ENCODE measurements at regions not wholly inside any gene's neighbourhood (a gene's known extent, or its start where the extent isn't known, plus 50 kb on each side); places are given as distances from the start of the nearest gene placed in this dataset.

DNA sequence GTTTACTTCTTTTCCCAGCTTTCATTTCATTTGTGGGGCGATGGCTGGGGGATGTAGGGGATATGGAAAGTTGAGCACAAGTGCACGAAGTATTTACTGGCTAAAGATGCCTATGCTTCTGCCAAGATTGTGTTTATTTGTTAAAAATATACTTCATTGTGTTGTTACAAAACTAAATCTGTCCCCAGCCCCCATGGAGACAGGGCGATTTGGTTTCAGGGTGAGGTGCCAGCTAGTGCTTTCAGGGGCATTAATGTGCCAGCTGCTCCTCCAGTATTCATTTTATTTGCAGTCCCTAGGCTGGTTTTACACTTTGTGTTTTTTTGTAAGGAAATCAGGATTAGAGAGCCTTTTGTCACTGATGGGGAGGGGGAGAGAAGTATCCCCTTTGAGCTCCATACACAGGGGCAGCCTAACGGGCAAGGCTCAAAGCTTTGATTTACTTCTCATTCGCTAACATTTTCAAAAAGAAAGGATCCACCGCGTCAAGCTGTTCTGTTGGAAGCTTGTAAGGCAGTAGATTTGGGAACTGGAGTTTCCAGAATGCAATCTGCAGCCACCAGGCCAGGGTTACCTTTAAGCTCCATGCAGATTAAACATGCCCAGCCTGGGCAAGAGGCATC is 198.7 kb upstream of the PLEKHG7 start:
- ChIA-PET POLR2A (interaction anchor here (0.6 to 1.1 kb wide), 3 partner anchors 10 to 30 kb away, joined by 3 to 4 read pairs (median 3); no protein-coding TSS in a partner anchor), CTCF (interaction anchor here (0.6 to 1.4 kb wide), 3 partner anchors 10 to 31 kb away, joined by 3 to 4 read pairs (median 3); no protein-coding TSS in a partner anchor)
- Mint-ChIP-seq H3K4me1 (ENCODE audit: insufficient read depth, unreplicated experiment) (peaks cover 24% of the 10 kb centered on the region), H3K4me3 (ENCODE audit: unreplicated experiment) (no peak overlapping the region), H3K27ac (ENCODE audit: low read depth, unreplicated experiment) (no peak overlapping the region), H3K9me3 (ENCODE audit: unreplicated experiment) (no peaks in the 10 kb centered on the region), H3K27me3 (ENCODE audit: insufficient read depth, unreplicated experiment) (no peaks in the 10 kb centered on the region), H3K36me3 (ENCODE audit: insufficient read depth, unreplicated experiment) (peaks cover 7% of the 10 kb centered on the region)
- BruUV-seq (replicated peaks), result no TSS peak
- intact Hi-C loops (cut with micrococcal nuclease), result no loop called here
- TF ChIP-seq, protein P1, sequence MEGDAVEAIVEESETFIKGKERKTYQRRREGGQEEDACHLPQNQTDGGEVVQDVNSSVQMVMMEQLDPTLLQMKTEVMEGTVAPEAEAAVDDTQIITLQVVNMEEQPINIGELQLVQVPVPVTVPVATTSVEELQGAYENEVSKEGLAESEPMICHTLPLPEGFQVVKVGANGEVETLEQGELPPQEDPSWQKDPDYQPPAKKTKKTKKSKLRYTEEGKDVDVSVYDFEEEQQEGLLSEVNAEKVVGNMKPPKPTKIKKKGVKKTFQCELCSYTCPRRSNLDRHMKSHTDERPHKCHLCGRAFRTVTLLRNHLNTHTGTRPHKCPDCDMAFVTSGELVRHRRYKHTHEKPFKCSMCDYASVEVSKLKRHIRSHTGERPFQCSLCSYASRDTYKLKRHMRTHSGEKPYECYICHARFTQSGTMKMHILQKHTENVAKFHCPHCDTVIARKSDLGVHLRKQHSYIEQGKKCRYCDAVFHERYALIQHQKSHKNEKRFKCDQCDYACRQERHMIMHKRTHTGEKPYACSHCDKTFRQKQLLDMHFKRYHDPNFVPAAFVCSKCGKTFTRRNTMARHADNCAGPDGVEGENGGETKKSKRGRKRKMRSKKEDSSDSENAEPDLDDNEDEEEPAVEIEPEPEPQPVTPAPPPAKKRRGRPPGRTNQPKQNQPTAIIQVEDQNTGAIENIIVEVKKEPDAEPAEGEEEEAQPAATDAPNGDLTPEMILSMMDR (IDR thresholded peaks at IDR 0.05; ENCODE audit: unreplicated experiment), result no peak
- no peak for DNase-seq (ENCODE audit: unreplicated experiment)

DNA sequence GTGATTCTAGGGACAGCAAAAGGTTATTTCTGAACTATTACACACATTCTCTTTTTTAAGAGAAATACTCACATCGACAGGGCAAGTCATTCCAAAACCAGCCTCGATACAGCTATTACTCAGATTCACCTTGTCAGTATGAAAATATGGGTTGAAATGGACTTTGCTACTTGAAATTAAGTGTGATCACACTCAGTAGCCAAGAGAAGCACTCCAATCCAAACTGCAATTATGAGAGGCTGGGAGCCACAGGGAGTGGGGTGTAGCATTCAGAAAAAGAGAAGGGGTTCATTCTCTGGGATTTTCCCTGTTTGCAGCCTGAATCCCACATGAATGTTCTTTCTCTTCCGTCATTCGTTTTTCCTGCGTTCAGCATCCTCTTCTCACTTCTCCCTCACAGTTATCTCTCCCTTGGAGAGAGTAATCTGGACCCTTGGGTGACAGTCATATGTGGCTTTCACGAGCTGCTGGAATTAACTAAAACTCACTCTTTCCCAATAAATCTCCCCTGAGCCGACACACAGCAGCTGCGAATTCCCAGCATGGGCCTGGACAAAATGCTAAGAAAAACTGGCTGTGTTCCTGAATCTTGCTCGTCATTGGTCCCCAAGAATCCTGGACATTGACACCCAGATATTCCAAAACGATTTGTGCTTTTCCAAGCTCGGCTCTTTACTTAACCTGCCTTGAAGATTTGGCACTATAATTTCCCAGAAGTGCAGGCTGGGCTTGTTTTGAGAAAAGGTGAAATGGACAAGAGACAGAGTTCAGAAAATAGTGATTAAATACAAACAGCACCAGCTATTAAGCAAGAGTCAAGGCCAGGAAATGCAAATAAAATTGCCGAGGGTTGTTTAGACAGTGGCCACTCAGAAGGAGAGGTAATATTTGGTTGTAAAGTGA is 199.5 kb upstream of the PLEKHG7 start:
- no TSS peak for BruUV-seq (replicated peaks)
- TF ChIP-seq, protein P1 (IDR thresholded peaks at IDR 0.05; ENCODE audit: unreplicated experiment), result no peak
- Mint-ChIP-seq H3K27me3 (ENCODE audit: insufficient read depth, unreplicated experiment) (no peaks in the 10 kb centered on the region), H3K4me3 (ENCODE audit: unreplicated experiment) (no peak overlapping the region), H3K36me3 (ENCODE audit: insufficient read depth, unreplicated experiment) (peaks cover 7% of the 10 kb centered on the region), H3K4me1 (ENCODE audit: insufficient read depth, unreplicated experiment) (peaks cover 16% of the 10 kb centered on the region), H3K27ac (ENCODE audit: low read depth, unreplicated experiment) (no peak overlapping the region), H3K9me3 (ENCODE audit: unreplicated experiment) (no peaks in the 10 kb centered on the region)
- ChIA-PET CTCF (interaction anchor here (0.6 to 1.4 kb wide), 6 partner anchors 8 to 113 kb away, joined by 3 to 5 read pairs (median 3); no protein-coding TSS in a partner anchor), POLR2A (interaction anchor here (0.5 to 2.1 kb wide), 4 partner anchors 9 to 877 kb away, joined by 3 to 7 read pairs (median 4); no protein-coding TSS in a partner anchor)
- intact Hi-C loops (cut with micrococcal nuclease), result no loop called here
- DNase-seq (ENCODE audit: unreplicated experiment), result no peak

DNA sequence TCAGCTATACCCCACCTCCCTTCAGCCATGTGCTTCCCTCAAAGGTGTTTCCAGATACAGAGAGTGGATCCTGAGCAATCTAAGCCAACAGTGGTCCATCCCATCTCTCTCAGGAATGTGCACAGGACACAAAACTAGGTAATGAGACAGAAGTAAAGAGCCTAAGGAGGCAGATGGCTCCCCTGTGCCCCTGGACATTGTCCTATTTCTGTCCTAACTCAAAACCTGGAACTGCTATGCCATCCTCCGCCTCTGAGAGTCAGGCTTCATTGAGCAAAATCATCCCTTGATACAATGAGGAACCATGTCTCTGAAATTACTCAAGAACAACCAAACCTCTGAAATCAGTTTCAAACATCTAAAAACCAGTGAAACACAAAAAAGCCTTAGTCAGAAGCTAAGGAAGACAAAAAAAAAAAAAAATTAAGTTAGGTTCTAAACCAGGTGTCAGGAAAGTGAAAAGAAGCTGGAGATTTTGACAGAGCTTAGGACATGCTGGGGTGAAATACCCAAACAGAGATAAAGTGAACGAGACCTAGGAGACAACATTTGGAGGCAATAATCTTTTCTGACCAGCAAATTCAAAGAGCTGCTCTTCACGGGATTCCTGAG is 200.3 kb upstream of the PLEKHG7 start:
- BruUV-seq (replicated peaks), result no TSS peak
- intact Hi-C loops (cut with micrococcal nuclease), result loop anchor here (1.0 kb wide), 1 partner anchor 68 kb away; no protein-coding TSS in a partner anchor
- H3K36me3 Mint-ChIP-seq (ENCODE audit: insufficient read depth, unreplicated experiment), result peaks cover 7% of the 10 kb centered on the region
- ChIA-PET POLR2A (interaction anchor here (0.5 to 2.1 kb wide), 2 partner anchors 13 to 878 kb away, joined by 4 to 7 read pairs; no protein-coding TSS in a partner anchor), CTCF (interaction anchor here (0.8 to 1.4 kb wide), 4 partner anchors 8 to 114 kb away, joined by 3 to 5 read pairs (median 4); no protein-coding TSS in a partner anchor)
- no peak overlapping the region for H3K27ac Mint-ChIP-seq (ENCODE audit: low read depth, unreplicated experiment)
- no peak overlapping the region for H3K4me3 Mint-ChIP-seq (ENCODE audit: unreplicated experiment)
- H3K4me1 Mint-ChIP-seq (ENCODE audit: insufficient read depth, unreplicated experiment), result peaks cover 12% of the 10 kb centered on the region
- H3K27me3 Mint-ChIP-seq (ENCODE audit: insufficient read depth, unreplicated experiment), result no peaks in the 10 kb centered on the region
- DNase-seq (ENCODE audit: unreplicated experiment), result peak; percentile 24
- TF ChIP-seq, protein P1 (IDR thresholded peaks at IDR 0.05; ENCODE audit: unreplicated experiment), result no peak
- no peaks in the 10 kb centered on the region for H3K9me3 Mint-ChIP-seq (ENCODE audit: unreplicated experiment)

DNA sequence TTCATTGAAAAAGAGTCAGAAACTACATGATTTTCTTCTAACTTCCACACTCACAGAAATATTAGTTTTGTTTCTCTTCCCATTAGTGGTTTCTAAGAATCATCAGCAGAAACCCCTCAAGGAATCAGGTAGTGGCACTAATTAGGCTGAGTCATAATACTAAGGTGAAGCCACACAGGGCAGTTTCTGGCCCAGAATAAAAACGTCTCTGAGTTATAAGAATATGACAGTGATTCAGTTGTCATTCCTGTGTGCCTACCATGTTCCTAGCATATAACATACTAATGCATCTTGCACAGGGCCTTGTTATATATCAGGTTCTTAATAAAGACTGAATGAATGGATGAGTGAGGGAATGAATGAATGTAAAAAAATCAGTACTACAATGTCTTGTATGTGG is 206.0 kb upstream of the PLEKHG7 start:
- CTCF ChIA-PET, result no interaction called here
- intact Hi-C loops (cut with micrococcal nuclease), result no loop called here
- Mint-ChIP-seq H3K27me3 (ENCODE audit: insufficient read depth, unreplicated experiment) (no peaks in the 10 kb centered on the region), H3K9me3 (ENCODE audit: unreplicated experiment) (no peaks in the 10 kb centered on the region), H3K4me1 (ENCODE audit: insufficient read depth, unreplicated experiment) (no peaks in the 10 kb centered on the region), H3K36me3 (ENCODE audit: insufficient read depth, unreplicated experiment) (no peaks in the 10 kb centered on the region), H3K4me3 (ENCODE audit: unreplicated experiment) (no peak overlapping the region), H3K27ac (ENCODE audit: low read depth, unreplicated experiment) (no peak overlapping the region)
- no peak for DNase-seq (ENCODE audit: unreplicated experiment)
- TF ChIP-seq, protein P1 (IDR thresholded peaks at IDR 0.05; ENCODE audit: unreplicated experiment), result no peak
- BruUV-seq (replicated peaks), result no TSS peak
- POLR2A ChIA-PET, result no interaction called here

Data from MCF 10A (cell line).